ENCODE measurements at regions not wholly inside any gene's neighbourhood (a gene's known extent, or its start where the extent isn't known, plus 50 kb on each side); places are given as distances from the start of the nearest gene placed in this dataset.

GRCh38 chr6:74312081-74312480 is 616.1 kb downstream of the CD109 start:
- Mint-ChIP-seq H3K36me3 (ENCODE audit: low read depth) (no peaks in the 10 kb centered on the region), H3K4me1 (ENCODE audit: low read depth) (no peaks in the 10 kb centered on the region), H3K27me3 (ENCODE audit: low read depth) (no peaks in the 10 kb centered on the region), H3K9me3 (peaks cover 4% of the 10 kb centered on the region), H3K27ac (no peak overlapping the region), H3K4me3 (ENCODE audit: low read depth) (no peak overlapping the region)
- DNase-seq (ENCODE audit: low spot score) = no peak
- intact Hi-C loops (cut with micrococcal nuclease) = no loop called here

- DNase-seq (ENCODE audit: low spot score) = no peak
- Mint-ChIP-seq H3K9me3 (no peaks in the 10 kb centered on the region), H3K4me3 (ENCODE audit: low read depth) (no peak overlapping the region), H3K27ac (no peak overlapping the region), H3K4me1 (ENCODE audit: low read depth) (no peaks in the 10 kb centered on the region), H3K36me3 (ENCODE audit: low read depth) (no peaks in the 10 kb centered on the region), H3K27me3 (ENCODE audit: low read depth) (no peaks in the 10 kb centered on the region)
- intact Hi-C loops (cut with micrococcal nuclease) = no loop called here
These were observed 615.4 kb downstream of the CD109 start for GRCh38 chr6:74311431-74311830.

DNA sequence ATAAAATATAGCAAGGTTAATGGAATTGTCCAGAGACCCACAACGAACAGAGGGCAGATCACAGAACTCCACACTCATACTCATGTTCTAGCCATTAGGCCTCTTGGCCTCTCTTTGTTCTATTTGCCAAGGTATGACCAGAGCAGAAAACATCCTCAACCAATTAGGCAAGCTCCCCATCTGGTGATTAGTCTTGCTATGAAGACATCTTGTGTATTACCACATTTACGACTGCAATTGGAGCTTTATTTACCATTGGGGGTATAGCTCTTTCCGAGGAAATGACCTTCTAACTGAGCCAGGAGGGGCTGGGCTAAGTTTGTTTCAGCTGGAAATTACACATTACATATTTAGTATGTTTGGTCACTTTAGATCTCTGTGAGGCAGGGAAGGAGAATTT is 593.9 kb downstream of the CD109 start:
- no peak for DNase-seq (ENCODE audit: low spot score)
- Mint-ChIP-seq H3K9me3 (no peaks in the 10 kb centered on the region), H3K27me3 (ENCODE audit: low read depth) (no peaks in the 10 kb centered on the region), H3K36me3 (ENCODE audit: low read depth) (no peaks in the 10 kb centered on the region), H3K27ac (no peak overlapping the region), H3K4me3 (ENCODE audit: low read depth) (no peak overlapping the region), H3K4me1 (ENCODE audit: low read depth) (no peaks in the 10 kb centered on the region)
- intact Hi-C loops (cut with micrococcal nuclease) = no loop called here

- no peaks in the 10 kb centered on the region for H3K36me3 Mint-ChIP-seq (ENCODE audit: low read depth)
- no peak overlapping the region for H3K27ac Mint-ChIP-seq
These were observed 591.9 kb downstream of the CD109 start for GRCh38 chr6:74287932-74288331.

DNA sequence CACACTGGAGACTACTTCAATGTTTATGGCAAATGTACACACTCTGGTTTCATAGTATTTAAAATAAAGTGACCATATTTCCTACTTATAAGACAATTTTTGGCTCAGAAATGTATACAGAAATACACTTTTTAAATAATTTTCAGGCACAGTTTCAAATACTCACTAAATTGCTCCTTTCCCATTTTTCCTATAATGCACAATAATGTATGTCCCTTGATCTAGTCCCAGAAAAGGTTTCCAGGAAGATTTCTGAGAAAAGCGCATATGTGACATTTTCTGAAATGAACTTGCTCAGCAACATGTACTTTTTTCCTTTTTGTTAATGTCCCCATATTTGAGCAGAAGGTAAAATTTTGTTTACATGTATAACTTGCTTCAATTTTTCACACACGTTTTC is 591.4 kb downstream of the CD109 start:
- intact Hi-C loops (cut with micrococcal nuclease) = no loop called here
- Mint-ChIP-seq H3K9me3 (no peaks in the 10 kb centered on the region), H3K27me3 (ENCODE audit: low read depth) (no peaks in the 10 kb centered on the region), H3K36me3 (ENCODE audit: low read depth) (no peaks in the 10 kb centered on the region), H3K4me3 (ENCODE audit: low read depth) (no peak overlapping the region), H3K4me1 (ENCODE audit: low read depth) (no peaks in the 10 kb centered on the region), H3K27ac (no peak overlapping the region)
- no peak for DNase-seq (ENCODE audit: low spot score)

More at GRCh38 chr6:74287932-74288331, 591.9 kb downstream of the CD109 start:
- no peaks in the 10 kb centered on the region for H3K4me1 Mint-ChIP-seq (ENCODE audit: low read depth)
- no peak for DNase-seq (ENCODE audit: low spot score)
- no peaks in the 10 kb centered on the region for H3K9me3 Mint-ChIP-seq
- intact Hi-C loops (cut with micrococcal nuclease) = no loop called here
- no peaks in the 10 kb centered on the region for H3K27me3 Mint-ChIP-seq (ENCODE audit: low read depth)
- no peak overlapping the region for H3K4me3 Mint-ChIP-seq (ENCODE audit: low read depth)

GRCh38 chr6:74284284-74284683 is 588.3 kb downstream of the CD109 start:
- peaks cover 7% of the 10 kb centered on the region for H3K9me3 Mint-ChIP-seq
- DNase-seq (ENCODE audit: low spot score) = no peak
- intact Hi-C loops (cut with micrococcal nuclease) = no loop called here
- no peak overlapping the region for H3K4me3 Mint-ChIP-seq (ENCODE audit: low read depth)
- no peaks in the 10 kb centered on the region for H3K36me3 Mint-ChIP-seq (ENCODE audit: low read depth)
- H3K27ac Mint-ChIP-seq = no peak overlapping the region
- no peaks in the 10 kb centered on the region for H3K27me3 Mint-ChIP-seq (ENCODE audit: low read depth)
- no peaks in the 10 kb centered on the region for H3K4me1 Mint-ChIP-seq (ENCODE audit: low read depth)

DNA sequence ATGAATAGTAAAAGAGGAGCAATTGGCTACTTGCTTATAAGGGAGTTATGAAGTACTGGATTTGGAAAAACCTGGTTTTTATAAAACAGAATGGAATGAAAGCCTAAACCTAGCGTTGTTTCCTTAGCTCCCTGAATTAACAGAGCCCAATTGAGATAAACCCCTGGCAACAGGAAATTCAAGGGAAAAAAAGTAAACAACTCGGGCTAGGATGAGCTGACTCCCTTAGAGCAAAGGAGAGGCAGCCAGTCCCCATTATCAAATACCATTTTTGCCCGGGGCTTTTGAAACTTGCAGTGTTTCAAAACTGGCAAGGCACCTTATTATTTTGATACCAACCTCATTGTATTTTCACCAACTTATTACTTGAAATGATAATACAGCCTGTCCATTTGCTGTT is 587.5 kb downstream of the CD109 start:
- intact Hi-C loops (cut with micrococcal nuclease) = no loop called here
- H3K4me3 Mint-ChIP-seq (ENCODE audit: low read depth) = no peak overlapping the region
- H3K9me3 Mint-ChIP-seq = peaks cover 7% of the 10 kb centered on the region

GRCh38 chr6:74282143-74282689 is 586.2 kb downstream of the CD109 start:
- no peak overlapping the region for H3K4me3 Mint-ChIP-seq (ENCODE audit: low read depth)
- H3K9me3 Mint-ChIP-seq = peaks cover 7% of the 10 kb centered on the region
- DNase-seq (ENCODE audit: low spot score) = no peak
- no peaks in the 10 kb centered on the region for H3K36me3 Mint-ChIP-seq (ENCODE audit: low read depth)
- no peaks in the 10 kb centered on the region for H3K4me1 Mint-ChIP-seq (ENCODE audit: low read depth)
- intact Hi-C loops (cut with micrococcal nuclease) = no loop called here
- H3K27ac Mint-ChIP-seq = no peak overlapping the region
- no peaks in the 10 kb centered on the region for H3K27me3 Mint-ChIP-seq (ENCODE audit: low read depth)

More for the DNA sequence above, 587.5 kb downstream of the CD109 start:
- no peak for DNase-seq (ENCODE audit: low spot score)
- H3K36me3 Mint-ChIP-seq (ENCODE audit: low read depth) = no peaks in the 10 kb centered on the region
- no peaks in the 10 kb centered on the region for H3K4me1 Mint-ChIP-seq (ENCODE audit: low read depth)
- H3K27me3 Mint-ChIP-seq (ENCODE audit: low read depth) = no peaks in the 10 kb centered on the region
- H3K27ac Mint-ChIP-seq = no peak overlapping the region

DNA sequence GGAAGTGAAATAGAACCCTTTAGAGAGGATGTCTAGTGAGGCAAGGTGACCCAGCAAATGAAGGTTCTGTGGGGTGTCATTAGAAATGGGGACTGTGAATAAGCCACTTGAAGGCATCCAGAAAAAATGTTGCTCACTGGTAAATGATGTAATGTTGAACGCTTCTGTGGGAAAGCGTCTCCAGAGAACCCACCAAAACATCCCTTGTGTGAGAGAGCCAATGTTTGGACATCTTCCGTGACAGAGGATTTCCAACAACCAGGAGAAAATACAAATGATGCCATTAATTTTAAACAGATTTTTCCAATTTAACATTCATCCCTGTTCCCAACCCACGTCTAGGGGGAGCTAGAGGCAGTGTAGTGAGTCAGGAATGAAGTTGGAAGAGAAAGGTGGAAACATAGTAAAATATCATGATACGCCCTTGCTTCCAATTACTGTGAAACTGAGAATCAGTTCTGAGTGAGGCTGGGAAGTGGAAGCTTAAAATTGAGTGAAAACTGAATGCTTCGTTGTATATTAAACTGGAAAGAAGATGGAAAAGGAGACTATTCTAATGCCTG is 584.2 kb downstream of the CD109 start:
- H3K27ac Mint-ChIP-seq = no peak overlapping the region
- H3K27me3 Mint-ChIP-seq (ENCODE audit: low read depth) = no peaks in the 10 kb centered on the region
- H3K4me1 Mint-ChIP-seq (ENCODE audit: low read depth) = no peaks in the 10 kb centered on the region
- H3K4me3 Mint-ChIP-seq (ENCODE audit: low read depth) = no peak overlapping the region
- no peak for DNase-seq (ENCODE audit: low spot score)
- peaks cover 7% of the 10 kb centered on the region for H3K9me3 Mint-ChIP-seq
- H3K36me3 Mint-ChIP-seq (ENCODE audit: low read depth) = no peaks in the 10 kb centered on the region
- intact Hi-C loops (cut with micrococcal nuclease) = no loop called here

GRCh38 chr6:74277777-74278186 is 581.8 kb downstream of the CD109 start:
- Mint-ChIP-seq H3K9me3 (peaks cover 7% of the 10 kb centered on the region), H3K27ac (no peak overlapping the region), H3K4me3 (ENCODE audit: low read depth) (no peak overlapping the region), H3K4me1 (ENCODE audit: low read depth) (no peaks in the 10 kb centered on the region), H3K36me3 (ENCODE audit: low read depth) (no peaks in the 10 kb centered on the region), H3K27me3 (ENCODE audit: low read depth) (no peaks in the 10 kb centered on the region)
- intact Hi-C loops (cut with micrococcal nuclease) = no loop called here
- no peak for DNase-seq (ENCODE audit: low spot score)

DNA sequence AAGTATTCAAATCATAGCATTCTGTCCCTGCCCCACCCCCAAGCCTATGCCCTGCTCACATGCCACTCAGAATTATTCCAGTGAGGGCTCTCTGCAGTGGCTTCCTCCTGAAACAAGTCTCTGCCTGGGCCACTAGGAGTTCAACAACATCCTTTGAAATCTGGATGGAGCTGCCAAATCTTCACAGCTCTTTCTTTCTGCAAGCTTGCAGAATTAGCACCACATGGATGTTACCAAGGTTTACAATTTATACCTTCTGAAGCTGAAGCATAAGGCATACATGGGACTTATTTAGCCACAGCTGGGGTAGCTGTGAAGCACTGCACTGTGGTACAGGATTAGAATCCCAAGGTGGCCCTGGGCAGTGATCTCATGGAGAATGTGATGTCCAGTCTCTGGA is 577.5 kb downstream of the CD109 start:
- H3K27me3 Mint-ChIP-seq (ENCODE audit: low read depth) = no peaks in the 10 kb centered on the region
- H3K9me3 Mint-ChIP-seq = no peaks in the 10 kb centered on the region
- H3K4me1 Mint-ChIP-seq (ENCODE audit: low read depth) = no peaks in the 10 kb centered on the region
- no peak overlapping the region for H3K27ac Mint-ChIP-seq
- H3K36me3 Mint-ChIP-seq (ENCODE audit: low read depth) = no peaks in the 10 kb centered on the region
- no peak overlapping the region for H3K4me3 Mint-ChIP-seq (ENCODE audit: low read depth)
- DNase-seq (ENCODE audit: low spot score) = no peak
- intact Hi-C loops (cut with micrococcal nuclease) = no loop called here

DNA sequence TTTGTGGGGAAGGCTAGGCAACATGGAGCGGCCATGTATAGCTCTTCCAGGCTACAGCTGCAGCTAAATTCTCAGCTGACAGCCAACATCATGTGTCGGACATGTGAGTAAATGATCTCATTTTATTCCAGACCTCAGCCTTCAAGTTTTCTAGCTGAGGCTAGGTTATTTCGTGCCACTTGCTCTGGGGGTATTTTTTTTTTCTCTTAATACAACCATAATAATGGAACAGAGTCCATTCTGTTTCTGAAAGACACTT is 573.5 kb downstream of the CD109 start:
- intact Hi-C loops (cut with micrococcal nuclease) = no loop called here
- Mint-ChIP-seq H3K36me3 (ENCODE audit: low read depth) (no peaks in the 10 kb centered on the region), H3K9me3 (no peaks in the 10 kb centered on the region), H3K27ac (no peak overlapping the region), H3K27me3 (ENCODE audit: low read depth) (no peaks in the 10 kb centered on the region), H3K4me1 (ENCODE audit: low read depth) (no peaks in the 10 kb centered on the region), H3K4me3 (ENCODE audit: low read depth) (no peak overlapping the region)
- no peak for DNase-seq (ENCODE audit: low spot score)

DNA sequence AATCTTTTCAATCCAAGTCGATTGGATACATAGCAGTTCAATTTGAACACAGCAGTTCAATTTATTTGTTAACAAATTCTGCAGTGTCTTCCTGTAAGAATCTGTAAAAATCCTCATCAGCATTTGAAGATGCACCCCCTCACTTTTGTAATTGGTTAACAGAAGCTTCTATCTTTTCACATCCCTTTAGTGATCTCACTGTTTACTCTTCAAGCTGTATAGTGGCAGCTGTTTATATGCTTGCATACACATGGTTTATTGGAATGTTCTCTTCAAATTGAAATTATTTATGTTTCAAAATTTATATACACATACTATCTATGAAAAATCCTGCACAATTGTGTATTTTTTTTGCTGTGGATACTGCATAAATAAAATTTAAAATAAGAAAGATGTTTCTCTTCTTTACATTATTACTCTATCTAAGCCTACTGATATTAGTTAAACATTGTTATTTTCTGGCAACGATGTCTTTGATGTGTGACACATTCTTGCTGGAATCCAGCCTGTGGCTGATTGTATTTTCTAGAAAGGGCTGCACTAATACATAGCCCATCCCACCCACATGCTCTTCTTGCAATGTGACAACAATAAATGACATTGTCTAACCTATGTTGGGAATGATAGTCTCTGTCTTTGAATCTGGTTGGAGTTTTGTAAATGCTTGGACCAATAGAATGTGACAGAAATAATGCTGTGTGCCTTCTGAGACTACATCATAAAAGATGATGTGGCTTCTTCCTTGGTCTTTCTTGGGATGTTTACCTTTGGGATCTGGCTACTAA is 573.0 kb downstream of the CD109 start:
- intact Hi-C loops (cut with micrococcal nuclease) = no loop called here
- no peaks in the 10 kb centered on the region for H3K27me3 Mint-ChIP-seq (ENCODE audit: low read depth)
- DNase-seq (ENCODE audit: low spot score) = no peak
- H3K4me3 Mint-ChIP-seq (ENCODE audit: low read depth) = no peak overlapping the region
- no peaks in the 10 kb centered on the region for H3K9me3 Mint-ChIP-seq
- H3K27ac Mint-ChIP-seq = no peak overlapping the region
- no peaks in the 10 kb centered on the region for H3K36me3 Mint-ChIP-seq (ENCODE audit: low read depth)
- no peaks in the 10 kb centered on the region for H3K4me1 Mint-ChIP-seq (ENCODE audit: low read depth)

Data from activated T-helper 2 cell treated with anti-CD3 and anti-CD28 coated beads, Interferon-gamma antibody, Interleukin-2, Interleukin-4, amounts not matched to agents 10 μg/mL and 5 μg/mL and 100 μg/mL, durations not matched to agents 14 hours and 24 hours and 36 hours (primary cell).